ENCODE measurements at regions not wholly inside any gene's neighbourhood (a gene's known extent, or its start where the extent isn't known, plus 50 kb on each side); places are given as distances from the start of the nearest gene placed in this dataset.
"Not testable (repeated sequence)": the region's sequence is repeated elsewhere in the genome, so short reads cannot be mapped to it uniquely, and the experiment has no call there.

- Histone ChIP-seq H3K27ac (ENCODE audit: low read depth in 1 of 2, low read length in 2 of 2) (no peak overlapping the region), H3K36me3 (ENCODE audit: control insufficient read depth in 4 of 4, insufficient read depth in 3 of 4, low read depth in 1 of 4, low read length in 3 of 4) (no peaks in the 10 kb centered on the region), H3K9ac (ENCODE audit: low read depth in 1 of 2, low read length in 2 of 2) (no peak overlapping the region), H3K4me1 (ENCODE audit: control insufficient read depth in 4 of 4, insufficient read depth in 4 of 4, low read length in 3 of 4) (no peaks in the 10 kb centered on the region), H3K4me3 (ENCODE audit: low read depth in 1 of 3, low read length in 3 of 3) (no peak overlapping the region), H3K9me3 (ENCODE audit: control insufficient read depth in 4 of 4, low read length in 3 of 4) (no peaks in the 10 kb centered on the region), H3K27me3 (ENCODE audit: control insufficient read depth in 4 of 4, insufficient read depth in 4 of 4, low read length in 3 of 4) (no peaks in the 10 kb centered on the region)
- no peak for DNase-seq (ENCODE audit: low spot score)
- 73% methylated on average over 6 of the region's 6 CpGs for WGBS
- TF ChIP-seq TAF1 (conservative IDR thresholded peaks at IDR 0.05) (no peak), FOXA2 (IDR thresholded peaks at IDR 0.05) (no peak), CTCF (IDR thresholded peaks at IDR 0.05; ENCODE audit: low read depth, low read length, missing input control) (no peak), ZBTB33 (IDR thresholded peaks at IDR 0.05) (no peak), EGR1 (IDR thresholded peaks at IDR 0.05; ENCODE audit: low read depth in 2 of 2) (no peak), JUND (IDR thresholded peaks at IDR 0.05) (no peak), NR2F2 (IDR thresholded peaks at IDR 0.05) (no peak), SP1 (IDR thresholded peaks at IDR 0.05) (no peak), HNF4A (conservative IDR thresholded peaks at IDR 0.05) (no peak), HNF4G (IDR thresholded peaks at IDR 0.05) (no peak), YY1 (IDR thresholded peaks at IDR 0.05) (no peak)
Measured at GRCh38 chrX:42176789-42177188, 253.4 kb upstream of the CASK start.

- Histone ChIP-seq H3K27me3 (ENCODE audit: control insufficient read depth in 4 of 4, insufficient read depth in 4 of 4, low read length in 3 of 4) (no peaks in the 10 kb centered on the region), H3K9me3 (ENCODE audit: control insufficient read depth in 4 of 4, low read length in 3 of 4) (no peaks in the 10 kb centered on the region), H3K36me3 (ENCODE audit: control insufficient read depth in 4 of 4, insufficient read depth in 3 of 4, low read depth in 1 of 4, low read length in 3 of 4) (no peaks in the 10 kb centered on the region), H3K9ac (ENCODE audit: low read depth in 1 of 2, low read length in 2 of 2) (no peak overlapping the region), H3K4me3 (ENCODE audit: low read depth in 1 of 3, low read length in 3 of 3) (no peak overlapping the region), H3K27ac (ENCODE audit: low read depth in 1 of 2, low read length in 2 of 2) (no peak overlapping the region), H3K4me1 (ENCODE audit: control insufficient read depth in 4 of 4, insufficient read depth in 4 of 4, low read length in 3 of 4) (no peaks in the 10 kb centered on the region)
- no peak for TF ChIP-seq RAD21 (IDR thresholded peaks at IDR 0.05)
- no peak for TF ChIP-seq MAX (IDR thresholded peaks at IDR 0.05)
- TF ChIP-seq HNF4A (conservative IDR thresholded peaks at IDR 0.05) = no peak
- TF ChIP-seq ZBTB33 (IDR thresholded peaks at IDR 0.05) = no peak
- TF ChIP-seq EGR1 (IDR thresholded peaks at IDR 0.05; ENCODE audit: low read depth in 2 of 2) = no peak
- TF ChIP-seq RXRA (IDR thresholded peaks at IDR 0.05) = no peak
- WGBS = 93% methylated on average over 2 of the region's 2 CpGs
- no peak for DNase-seq (ENCODE audit: low spot score)
Measured at GRCh38 chrX:42175843-42176242, 252.5 kb upstream of the CASK start.

- H3K9me3 ChIP-seq (ENCODE audit: control insufficient read depth in 4 of 4, low read length in 3 of 4); H3K4me1 ChIP-seq (ENCODE audit: control insufficient read depth in 4 of 4, insufficient read depth in 4 of 4, low read length in 3 of 4); H3K4me3 ChIP-seq (ENCODE audit: low read depth in 1 of 3, low read length in 3 of 3); H3K27me3 ChIP-seq (ENCODE audit: control insufficient read depth in 4 of 4, insufficient read depth in 4 of 4, low read length in 3 of 4); H3K9ac ChIP-seq (ENCODE audit: low read depth in 1 of 2, low read length in 2 of 2); DNase-seq (ENCODE audit: low spot score); H3K36me3 ChIP-seq (ENCODE audit: control insufficient read depth in 4 of 4, insufficient read depth in 3 of 4, low read depth in 1 of 4, low read length in 3 of 4); H3K27ac ChIP-seq (ENCODE audit: low read depth in 1 of 2, low read length in 2 of 2): not testable (repeated sequence)
- WGBS = 80% methylated on average over 2 of the region's 2 CpGs
Measured at GRCh38 chrX:42157923-42158322, 234.6 kb upstream of the CASK start.
